Epithelial cell of esophagus (primary cell): ENCODE measurements at regions not wholly inside any gene's neighbourhood (a gene's known extent, or its start where the extent isn't known, plus 50 kb on each side); places are given as distances from the start of the nearest gene placed in this dataset.

Source experiments
- DNase-seq: peaks from one replicate; pipeline ENCODE4 v3.0.0; 2010; ENCODE audit warnings: low read depth
- H3K4me3 ChIP-seq: 2 replicates; pipeline ENCODE4 v1.5.1; 2011; ENCODE audit warnings: mild to moderate bottlenecking, low read length, control low read depth
- TF ChIP-seq, protein P1 (sequence below): IDR thresholded peaks from 2 replicates; pipeline ENCODE4 v1.5.1; 2011; ENCODE audit warnings: low read depth, mild to moderate bottlenecking, low read length, control low read depth, inconsistent platforms; ENCODE audit not compliant: insufficient read depth; ENCODE audit errors: missing control alignments

DNA sequence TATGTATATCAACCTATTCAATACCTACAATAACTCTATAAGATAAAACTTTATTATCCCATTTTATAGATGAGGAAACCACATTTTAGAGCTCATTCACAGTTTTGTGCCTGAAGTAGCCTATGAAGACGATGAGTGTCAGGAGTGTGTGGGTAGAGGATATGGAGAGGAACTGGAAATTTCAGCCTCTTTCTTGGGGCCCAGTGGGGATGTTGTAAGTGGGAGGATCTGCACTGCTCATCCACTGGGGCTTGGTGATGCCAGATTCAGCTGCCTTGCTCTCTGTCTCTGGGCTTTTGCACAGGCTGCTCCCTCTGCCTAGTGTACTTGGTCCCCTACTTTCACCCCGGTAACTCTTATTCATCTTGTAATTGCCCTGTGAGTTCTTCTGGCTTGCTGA is 194.7 kb downstream of the SREK1 start:
- no peak overlapping the region for H3K4me3 ChIP-seq
- TF ChIP-seq, protein P1, sequence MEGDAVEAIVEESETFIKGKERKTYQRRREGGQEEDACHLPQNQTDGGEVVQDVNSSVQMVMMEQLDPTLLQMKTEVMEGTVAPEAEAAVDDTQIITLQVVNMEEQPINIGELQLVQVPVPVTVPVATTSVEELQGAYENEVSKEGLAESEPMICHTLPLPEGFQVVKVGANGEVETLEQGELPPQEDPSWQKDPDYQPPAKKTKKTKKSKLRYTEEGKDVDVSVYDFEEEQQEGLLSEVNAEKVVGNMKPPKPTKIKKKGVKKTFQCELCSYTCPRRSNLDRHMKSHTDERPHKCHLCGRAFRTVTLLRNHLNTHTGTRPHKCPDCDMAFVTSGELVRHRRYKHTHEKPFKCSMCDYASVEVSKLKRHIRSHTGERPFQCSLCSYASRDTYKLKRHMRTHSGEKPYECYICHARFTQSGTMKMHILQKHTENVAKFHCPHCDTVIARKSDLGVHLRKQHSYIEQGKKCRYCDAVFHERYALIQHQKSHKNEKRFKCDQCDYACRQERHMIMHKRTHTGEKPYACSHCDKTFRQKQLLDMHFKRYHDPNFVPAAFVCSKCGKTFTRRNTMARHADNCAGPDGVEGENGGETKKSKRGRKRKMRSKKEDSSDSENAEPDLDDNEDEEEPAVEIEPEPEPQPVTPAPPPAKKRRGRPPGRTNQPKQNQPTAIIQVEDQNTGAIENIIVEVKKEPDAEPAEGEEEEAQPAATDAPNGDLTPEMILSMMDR, result no peak
- DNase-seq, result no peak

DNA sequence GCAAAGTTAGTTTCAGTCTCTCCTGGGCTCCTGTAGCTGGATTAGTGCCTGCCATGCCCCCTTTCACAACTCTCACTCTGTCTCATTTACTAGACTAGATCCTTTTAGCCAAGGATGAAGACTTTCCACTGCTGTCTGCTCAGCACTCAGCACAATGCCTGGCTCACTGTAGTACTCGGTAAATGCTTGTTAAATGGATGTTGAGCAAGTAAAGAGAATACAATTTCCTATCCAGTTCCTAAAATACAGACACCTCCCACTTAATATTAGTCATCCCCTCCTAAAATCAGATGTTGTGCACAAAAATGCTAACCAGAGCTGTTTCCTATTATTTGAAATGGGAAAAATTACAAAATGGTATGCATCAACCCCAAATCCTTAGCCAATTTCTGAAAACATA is 195.8 kb downstream of the SREK1 start:
- no peak for DNase-seq
- H3K4me3 ChIP-seq, result no peak overlapping the region
- TF ChIP-seq, protein P1, result no peak

DNA sequence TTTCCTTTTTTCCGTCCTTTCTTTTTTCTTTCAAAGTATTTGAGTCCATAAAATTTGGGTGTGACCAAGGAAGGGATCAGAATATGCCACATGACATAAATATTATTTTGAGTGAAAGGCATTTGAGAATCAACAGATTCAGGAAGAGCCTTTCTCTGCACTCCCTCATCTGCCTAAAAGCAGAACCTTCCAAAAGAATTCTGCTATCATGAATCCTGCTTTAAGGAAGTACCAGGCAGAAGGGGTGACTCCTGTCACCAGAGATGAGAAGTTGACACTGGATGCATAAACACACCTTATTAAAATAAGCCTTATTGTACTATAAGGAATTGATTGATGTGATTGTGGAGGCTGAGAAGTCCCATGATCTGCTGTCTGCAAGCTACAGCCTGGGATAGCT is 196.7 kb downstream of the SREK1 start:
- DNase-seq, result no peak
- no peak overlapping the region for H3K4me3 ChIP-seq
- TF ChIP-seq, protein P1, result no peak

GRCh38 chr5:66342341-66342880 is 198.3 kb downstream of the SREK1 start:
- TF ChIP-seq, protein P1, result no peak

GRCh38 chr5:66343370-66344071 is 199.4 kb downstream of the SREK1 start:
- no peak overlapping the region for H3K4me3 ChIP-seq
- TF ChIP-seq, protein P1, result no peak
- no peak for DNase-seq

More at GRCh38 chr5:66342341-66342880, 198.3 kb downstream of the SREK1 start:
- no peak for DNase-seq
- no peak overlapping the region for H3K4me3 ChIP-seq

DNA sequence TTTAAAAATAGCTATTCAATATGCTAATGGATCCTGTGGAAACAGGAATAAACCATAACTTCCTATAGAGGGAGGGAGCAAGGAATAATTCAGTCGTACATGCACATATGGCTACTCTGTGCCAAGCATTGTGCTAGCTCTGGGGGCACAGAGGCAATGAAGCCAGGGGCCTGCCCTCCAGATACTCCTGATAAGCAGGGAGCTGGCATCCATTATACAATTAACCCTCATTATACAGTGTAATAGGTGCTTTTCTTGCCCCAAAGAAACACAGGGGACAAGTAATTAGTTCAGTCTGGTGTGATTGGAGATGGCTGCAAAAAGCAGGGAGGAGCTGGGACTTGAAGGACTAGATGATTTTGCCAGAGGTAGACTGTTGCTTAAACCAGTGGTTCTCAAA is 200.4 kb downstream of the SREK1 start:
- no peak overlapping the region for H3K4me3 ChIP-seq
- DNase-seq, result no peak
- TF ChIP-seq, protein P1, result no peak

DNA sequence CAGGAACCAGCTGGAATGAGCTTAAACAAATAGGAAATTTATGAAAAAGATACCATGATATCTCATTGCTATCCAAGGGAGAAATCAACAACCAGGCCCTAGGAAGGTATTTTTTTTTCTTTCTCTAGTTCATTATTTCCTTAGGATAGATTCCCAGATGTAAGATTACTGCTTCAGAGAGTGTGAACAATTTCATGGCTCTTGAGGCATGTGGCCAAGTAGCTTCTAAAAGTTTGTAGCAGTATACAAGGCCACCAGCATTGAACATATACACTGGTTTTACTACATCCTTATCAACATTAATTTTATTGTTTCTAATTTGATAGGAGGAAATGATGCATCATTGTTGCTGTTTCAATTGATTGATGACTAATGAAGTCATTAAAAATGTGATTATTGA is 201.2 kb downstream of the SREK1 start:
- DNase-seq, result no peak
- TF ChIP-seq, protein P1, result no peak
- H3K4me3 ChIP-seq, result no peak overlapping the region
